ENCODE measurements at regions not wholly inside any gene's neighbourhood (a gene's known extent, or its start where the extent isn't known, plus 50 kb on each side); places are given as distances from the start of the nearest gene placed in this dataset.

DNA sequence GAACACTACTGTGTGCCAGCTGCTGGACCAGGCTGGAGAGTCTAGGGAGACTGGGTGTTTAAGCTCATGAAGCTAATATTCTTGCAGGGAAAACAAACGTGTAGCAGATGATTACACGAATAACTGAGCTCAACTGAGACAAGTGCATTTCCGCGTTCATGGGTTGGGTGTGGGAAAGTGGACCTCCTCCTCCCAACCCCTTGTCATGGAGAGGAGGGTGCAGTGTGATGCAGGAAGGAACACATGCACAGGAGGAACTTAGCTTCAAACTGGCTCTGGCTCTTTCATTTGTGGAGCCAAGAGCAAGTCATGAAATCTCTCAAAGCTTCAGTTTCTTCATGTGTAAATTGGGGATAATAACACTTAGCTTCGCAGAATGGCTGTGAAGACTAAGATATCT, 204.3 kb downstream of the ARHGAP12 start:
- intact Hi-C loops (cut with DNase I) = no loop called here

GRCh38 chr10:31723106-31723750, 205.4 kb downstream of the ARHGAP12 start:
- no peak for TF ChIP-seq CTCF (IDR thresholded peaks at IDR 0.05; ENCODE audit: borderline replicate concordance, extremely low read depth, insufficient read depth)
- peaks cover 0 to 2% (median 0%) of the 10 kb centered on the region in 3 donors for H3K9me3 ChIP-seq (ENCODE audit: control insufficient read depth in 2 of 3, insufficient read depth in 1 of 3, low read length in 3 of 3)
- no peak overlapping the region for H3K9ac ChIP-seq (ENCODE audit: low read length in 3 of 3)
- H3K27me3 ChIP-seq (ENCODE audit: control insufficient read depth, insufficient read depth, low read length) = no peaks in the 10 kb centered on the region
- FAIRE-seq = no peak
- no peaks in the 10 kb centered on the region for H3K36me3 ChIP-seq (ENCODE audit: control insufficient read depth in 2 of 3, insufficient read depth in 3 of 3, low read length in 3 of 3)
- no peak overlapping the region for H3K27ac ChIP-seq (ENCODE audit: low read depth in 2 of 2, low read length in 2 of 2)
- no peak for DNase-seq
- intact Hi-C loops (cut with DNase I) = no loop called here
- H3K4me3 ChIP-seq (ENCODE audit: low read length in 3 of 3) = no peak overlapping the region
- no peaks in the 10 kb centered on the region for H3K4me1 ChIP-seq (ENCODE audit: control insufficient read depth in 2 of 3, insufficient read depth in 2 of 3, low read depth in 1 of 3, low read length in 3 of 3)

More for the DNA sequence above, 204.3 kb downstream of the ARHGAP12 start:
- no peaks in the 10 kb centered on the region for H3K27me3 ChIP-seq (ENCODE audit: control insufficient read depth, insufficient read depth, low read length)
- no peaks in the 10 kb centered on the region for H3K4me1 ChIP-seq (ENCODE audit: control insufficient read depth in 2 of 3, insufficient read depth in 2 of 3, low read depth in 1 of 3, low read length in 3 of 3)
- no peaks in the 10 kb centered on the region for H3K36me3 ChIP-seq (ENCODE audit: control insufficient read depth in 2 of 3, insufficient read depth in 3 of 3, low read length in 3 of 3)
- no peak overlapping the region for H3K27ac ChIP-seq (ENCODE audit: low read depth in 2 of 2, low read length in 2 of 2)
- no peak overlapping the region for H3K9ac ChIP-seq (ENCODE audit: low read length in 3 of 3)
- no peak for TF ChIP-seq CTCF (IDR thresholded peaks at IDR 0.05; ENCODE audit: borderline replicate concordance, extremely low read depth, insufficient read depth)
- no peak overlapping the region for H3K4me3 ChIP-seq (ENCODE audit: low read length in 3 of 3)
- peaks cover 0 to 8% (median 0%) of the 10 kb centered on the region in 3 donors for H3K9me3 ChIP-seq (ENCODE audit: control insufficient read depth in 2 of 3, insufficient read depth in 1 of 3, low read length in 3 of 3)
- DNase-seq (no peak), FAIRE-seq (no peak)

DNA sequence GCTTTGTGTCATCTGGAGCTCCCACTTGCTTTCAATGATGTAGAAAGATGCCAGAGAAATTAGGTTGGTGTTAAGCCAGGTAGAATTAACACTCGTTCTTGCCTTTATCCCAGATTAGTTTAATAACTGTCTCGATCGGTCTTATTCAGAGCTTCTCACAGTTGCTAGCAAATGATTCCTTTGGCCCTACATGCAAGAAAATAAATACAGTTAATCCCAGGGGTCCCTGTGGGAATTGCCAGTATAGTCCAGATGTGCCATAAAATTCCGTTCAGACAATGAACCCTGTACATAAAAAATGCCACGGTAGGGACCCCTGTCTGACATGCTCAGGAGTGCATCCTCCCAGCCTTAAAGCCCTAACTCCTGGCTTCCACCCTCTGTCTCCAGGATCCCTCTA, 207.5 kb downstream of the ARHGAP12 start:
- Histone ChIP-seq H3K36me3 (ENCODE audit: control insufficient read depth in 2 of 3, insufficient read depth in 3 of 3, low read length in 3 of 3) (no peaks in the 10 kb centered on the region), H3K27ac (ENCODE audit: low read depth in 2 of 2, low read length in 2 of 2) (no peak overlapping the region), H3K9me3 (ENCODE audit: control insufficient read depth in 2 of 3, insufficient read depth in 1 of 3, low read length in 3 of 3) (no peaks in the 10 kb centered on the region), H3K9ac (ENCODE audit: low read length in 3 of 3) (no peak overlapping the region), H3K4me1 (ENCODE audit: control insufficient read depth in 2 of 3, insufficient read depth in 2 of 3, low read depth in 1 of 3, low read length in 3 of 3) (no peaks in the 10 kb centered on the region), H3K4me3 (ENCODE audit: low read length in 3 of 3) (no peak overlapping the region), H3K27me3 (ENCODE audit: control insufficient read depth, insufficient read depth, low read length) (no peaks in the 10 kb centered on the region)
- TF ChIP-seq CTCF (IDR thresholded peaks at IDR 0.05; ENCODE audit: borderline replicate concordance, extremely low read depth, insufficient read depth) = no peak
- intact Hi-C loops (cut with DNase I) = no loop called here
- FAIRE-seq (no peak), DNase-seq (no peak)

DNA sequence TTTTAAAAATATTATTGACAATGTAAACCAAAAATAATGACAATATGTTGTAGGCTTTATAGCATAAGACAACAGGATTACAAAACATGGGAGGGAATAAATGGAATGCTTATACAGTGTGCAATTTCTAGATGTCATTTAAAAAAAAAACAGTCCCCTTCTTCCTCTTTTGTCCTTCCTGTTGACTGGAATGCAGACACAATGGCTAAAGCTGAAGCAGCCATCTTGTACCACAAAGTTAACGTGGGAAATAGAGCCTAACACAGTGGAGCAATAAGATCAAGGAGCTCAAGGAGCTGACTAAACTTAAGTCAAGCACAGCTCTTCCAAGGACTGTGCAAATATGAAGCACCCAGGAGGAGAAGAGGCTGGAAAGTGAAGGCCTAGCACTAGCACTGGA, 208.1 kb downstream of the ARHGAP12 start:
- Histone ChIP-seq H3K27ac (ENCODE audit: low read depth in 2 of 2, low read length in 2 of 2) (no peak overlapping the region), H3K4me1 (ENCODE audit: control insufficient read depth in 2 of 3, insufficient read depth in 2 of 3, low read depth in 1 of 3, low read length in 3 of 3) (no peaks in the 10 kb centered on the region), H3K4me3 (ENCODE audit: low read length in 3 of 3) (no peak overlapping the region), H3K9ac (ENCODE audit: low read length in 3 of 3) (no peak overlapping the region), H3K36me3 (ENCODE audit: control insufficient read depth in 2 of 3, insufficient read depth in 3 of 3, low read length in 3 of 3) (no peaks in the 10 kb centered on the region), H3K27me3 (ENCODE audit: control insufficient read depth, insufficient read depth, low read length) (no peaks in the 10 kb centered on the region), H3K9me3 (ENCODE audit: control insufficient read depth in 2 of 3, insufficient read depth in 1 of 3, low read length in 3 of 3) (no peaks in the 10 kb centered on the region)
- no peak for TF ChIP-seq CTCF (IDR thresholded peaks at IDR 0.05; ENCODE audit: borderline replicate concordance, extremely low read depth, insufficient read depth)
- intact Hi-C loops (cut with DNase I) = no loop called here
- FAIRE-seq = no peak
- no peak for DNase-seq
